ENCODE measurements at regions not wholly inside any gene's neighbourhood (a gene's known extent, or its start where the extent isn't known, plus 50 kb on each side); places are given as distances from the start of the nearest gene placed in this dataset.

- no peak overlapping the region for H3K4me3 ChIP-seq (ENCODE audit: extremely low read depth in 1 of 4, insufficient read depth in 2 of 4, low read depth in 3 of 4, low read length in 4 of 4)
- FAIRE-seq = no peak
- H3K9me3 ChIP-seq (ENCODE audit: insufficient read depth in 2 of 2, low read depth in 1 of 2, low read length in 1 of 2) = no peaks in the 10 kb centered on the region
- H4K20me1 ChIP-seq (replicated peaks in 1 of 2; ENCODE audit: control insufficient read depth in 1 of 2, insufficient read depth in 2 of 2, low read length in 2 of 2) = no peaks in the 10 kb centered on the region
- no peaks in the 10 kb centered on the region for H3K23me2 ChIP-seq (ENCODE audit: low read depth, low read length)
- no peak overlapping the region for H2BK5ac ChIP-seq (ENCODE audit: low read depth, low read length)
- H3K36me3 ChIP-seq (ENCODE audit: control insufficient read depth in 2 of 4, insufficient read depth in 4 of 4, low read length in 3 of 4) = no peaks in the 10 kb centered on the region
- H2BK12ac ChIP-seq (ENCODE audit: low read depth, low read length) = no peak overlapping the region
- H3K4me2 ChIP-seq (ENCODE audit: insufficient read depth in 1 of 2, low read depth in 2 of 2, low read length in 2 of 2) = no peak overlapping the region
- no peak overlapping the region for H2AK5ac ChIP-seq (ENCODE audit: low read depth, low read length)
- H3K79me1 ChIP-seq (ENCODE audit: low read depth, low read length) = no peaks in the 10 kb centered on the region
- no peak overlapping the region for H4K8ac ChIP-seq (ENCODE audit: extremely low read depth, insufficient read depth, low read length)
- H2BK15ac ChIP-seq (ENCODE audit: low read length) = no peak overlapping the region
- H3K4ac ChIP-seq (replicated peaks; ENCODE audit: insufficient read length, low read depth, low read length) = no peak overlapping the region
- POLR2A ChIA-PET (ENCODE audit: partially characterized antibody) = no interaction called here
- H3K14ac ChIP-seq (ENCODE audit: insufficient read length) = no peak overlapping the region
- no peak overlapping the region for H2BK20ac ChIP-seq (ENCODE audit: low read length)
- no peak overlapping the region for H4K91ac ChIP-seq (replicated peaks; ENCODE audit: insufficient read length, low read length)
- TF ChIP-seq EP300 (IDR thresholded peaks at IDR 0.05; ENCODE audit: borderline replicate concordance in 1 of 2, low read depth in 2 of 2, low read length in 2 of 2) (no peak), TCF12 (IDR thresholded peaks at IDR 0.05; ENCODE audit: low read depth, low read length) (no peak), GABPA (IDR thresholded peaks at IDR 0.05; ENCODE audit: borderline replicate concordance, insufficient read depth, low read length) (no peak), SIRT6 (IDR thresholded peaks at IDR 0.05; ENCODE audit: low read length) (no peak), POU5F1 (IDR thresholded peaks at IDR 0.05; ENCODE audit: low read depth, low read length) (no peak), RAD21 (IDR thresholded peaks at IDR 0.05 in 1 of 2, conservative IDR thresholded peaks at IDR 0.05 in 1 of 2; ENCODE audit: low read depth in 2 of 2, low read length in 2 of 2) (no peak), ATF3 (IDR thresholded peaks at IDR 0.05; ENCODE audit: insufficient read depth, low read depth, low read length) (no peak), BACH1 (IDR thresholded peaks at IDR 0.05; ENCODE audit: low read length) (no peak), EGR1 (IDR thresholded peaks at IDR 0.05; ENCODE audit: borderline replicate concordance, low read depth, low read length) (no peak), KDM5A (IDR thresholded peaks at IDR 0.05; ENCODE audit: low read length) (no peak), TAF7 (optimal IDR thresholded peaks at IDR 0.05; ENCODE audit: borderline replicate concordance, low read depth, low read length) (no peak), TEAD4 (IDR thresholded peaks at IDR 0.05; ENCODE audit: low read depth, low read length) (no peak), EZH2 (IDR thresholded peaks at IDR 0.05; ENCODE audit: low read depth, low read length, severe bottlenecking) (no peak), NRF1 (IDR thresholded peaks at IDR 0.05; ENCODE audit: low read depth, low read length) (no peak)
- no peak overlapping the region for H3K9ac ChIP-seq (replicated peaks in 1 of 4; ENCODE audit: extremely low read depth in 1 of 4, low read depth in 3 of 4, low read length in 3 of 4)
- no peaks in the 10 kb centered on the region for H3K27me3 ChIP-seq (replicated peaks in 1 of 4; ENCODE audit: control insufficient read depth in 3 of 4, extremely low read depth in 1 of 4, insufficient read depth in 3 of 4, low read length in 3 of 4)
- H3K79me2 ChIP-seq (ENCODE audit: control insufficient read depth in 1 of 2, insufficient read depth in 2 of 2, low read length in 2 of 2) = no peaks in the 10 kb centered on the region
- no peak for DNase-seq (ENCODE audit: low read depth in 1 of 2, low spot score in 2 of 2)
- no peak overlapping the region for H3K18ac ChIP-seq (ENCODE audit: extremely low read depth, low read length)
- no peak overlapping the region for H2BK120ac ChIP-seq (replicated peaks; ENCODE audit: low read depth, low read length)
- no peak overlapping the region for H3K27ac ChIP-seq (ENCODE audit: low read depth, low read length)
- CTCF ChIA-PET (ENCODE audit: partially characterized antibody) = no interaction called here
- 92% methylated on average over 6 of the region's 6 CpGs; no CpG with 5 or more reads in 1 of the 2 experiments for WGBS, 2 experiments (ENCODE audit: extremely low coverage in 1 of 2, insufficient coverage in 1 of 2, insufficient read length in 1 of 2, insufficient replicate concordance in 2 of 2, low coverage in 1 of 2, low lambda C conversion rate in 2 of 2, missing lambda C conversion rate in 1 of 2)
- H4K5ac ChIP-seq (ENCODE audit: insufficient read length, low read depth, low read length) = no peak overlapping the region
- H3K23ac ChIP-seq (ENCODE audit: insufficient read length) = no peak overlapping the region
- no peak overlapping the region for H2AFZ ChIP-seq (ENCODE audit: low read length)
- H3K56ac ChIP-seq (replicated peaks; ENCODE audit: insufficient read length, low read depth, low read length) = no peak overlapping the region
- no peaks in the 10 kb centered on the region; a peak in 1 of 7 replicates for H3K4me1 ChIP-seq (replicated peaks in 1 of 4; ENCODE audit: control insufficient read depth in 3 of 4, insufficient read depth in 4 of 4, low read length in 3 of 4)
Observed at GRCh38 chr3:102574355-102574754, 139.5 kb downstream of the ZPLD1 start.
